HG03280 (cell line): ENCODE measurements at regions not wholly inside any gene's neighbourhood (a gene's known extent, or its start where the extent isn't known, plus 50 kb on each side); places are given as distances from the start of the nearest gene placed in this dataset.

ENCODE experiments used
- ATAC-seq: cut with Tn5 transposase; IDR thresholded peaks from one replicate; pipeline ENCODE4 v1.9.1; 2021; ENCODE audit warnings: mild to moderate bottlenecking, moderate library complexity; ENCODE audit not compliant: unreplicated experiment

DNA sequence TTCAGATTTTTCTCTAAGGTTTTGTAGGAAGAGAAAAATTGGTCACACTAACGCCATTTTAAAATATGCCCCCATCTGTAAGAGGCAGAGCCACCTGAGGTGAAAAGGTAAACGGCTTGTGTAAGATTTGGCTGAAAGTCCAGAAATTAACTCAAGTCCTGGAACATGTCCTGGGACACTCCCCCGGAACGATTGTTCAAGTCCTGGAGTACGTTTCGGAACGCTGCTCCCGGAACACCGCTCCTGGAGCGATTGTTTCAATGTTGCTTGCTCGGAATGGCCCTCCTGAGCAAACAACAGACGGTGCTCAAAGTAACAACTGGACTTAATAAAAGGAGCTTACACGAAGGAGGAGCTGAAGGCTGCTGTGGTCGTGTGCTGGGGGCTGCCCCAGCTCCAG, 796.5 kb upstream of the SLIT2 start:
- ATAC-seq, result no peak

DNA sequence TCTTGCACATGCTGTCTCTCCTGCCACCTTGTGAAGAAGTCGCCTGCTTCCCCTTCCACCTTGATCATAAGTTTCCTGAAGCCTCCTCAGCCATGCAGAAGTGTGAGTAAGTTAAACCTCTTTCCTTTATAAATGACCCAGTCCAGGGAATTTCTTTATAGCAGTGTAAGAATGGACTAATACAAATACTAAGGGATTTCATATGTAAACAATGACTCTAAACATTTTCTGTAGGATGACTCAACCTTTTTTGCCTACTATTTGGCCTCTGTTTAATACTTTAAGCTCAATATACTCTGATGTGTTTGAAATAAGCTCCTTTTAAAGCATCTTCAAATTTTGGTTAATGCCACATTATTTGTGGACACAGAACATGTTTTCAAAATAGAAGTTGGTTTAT, 813.5 kb upstream of the SLIT2 start:
- no peak for ATAC-seq

DNA sequence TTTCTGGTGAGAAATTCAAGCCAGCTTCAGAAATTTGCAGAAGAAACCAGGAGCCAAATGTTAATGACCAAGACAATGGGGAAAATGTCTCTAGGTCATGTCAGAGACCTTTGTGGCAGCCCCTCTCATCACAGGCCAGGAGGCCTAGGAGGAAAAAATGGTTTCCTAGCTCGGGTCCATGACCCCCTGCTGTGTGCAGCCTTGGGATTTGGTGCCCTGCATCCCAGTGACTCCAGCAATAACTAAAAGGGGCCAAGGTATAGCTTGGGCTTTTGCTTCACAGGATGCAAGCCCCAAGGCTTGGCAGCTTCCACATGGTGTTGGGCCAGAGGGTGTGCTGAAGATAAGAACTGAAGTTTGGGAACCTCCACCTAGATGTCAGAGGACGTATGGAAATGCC, 814.7 kb upstream of the SLIT2 start:
- ATAC-seq, result no peak

DNA sequence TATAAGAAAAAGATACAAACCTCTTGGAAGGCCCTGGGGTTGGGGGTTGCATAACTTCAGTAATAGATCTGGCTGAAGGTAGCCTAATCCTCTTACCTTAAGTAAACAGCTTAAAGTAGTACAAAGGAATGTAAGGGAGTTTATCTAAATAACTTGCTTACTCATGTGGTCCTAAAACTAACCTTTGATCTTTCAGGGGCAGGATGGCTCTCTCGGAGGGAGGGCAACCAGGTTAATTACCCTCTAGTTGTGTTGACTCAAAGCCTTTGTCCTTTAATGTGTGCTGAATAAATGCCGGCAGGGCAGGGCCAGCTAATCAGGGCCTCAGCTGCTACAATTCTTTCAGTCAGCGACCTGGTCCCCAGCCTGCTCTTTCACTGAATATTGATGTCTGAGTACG, 822.0 kb upstream of the SLIT2 start:
- ATAC-seq, result no peak

DNA sequence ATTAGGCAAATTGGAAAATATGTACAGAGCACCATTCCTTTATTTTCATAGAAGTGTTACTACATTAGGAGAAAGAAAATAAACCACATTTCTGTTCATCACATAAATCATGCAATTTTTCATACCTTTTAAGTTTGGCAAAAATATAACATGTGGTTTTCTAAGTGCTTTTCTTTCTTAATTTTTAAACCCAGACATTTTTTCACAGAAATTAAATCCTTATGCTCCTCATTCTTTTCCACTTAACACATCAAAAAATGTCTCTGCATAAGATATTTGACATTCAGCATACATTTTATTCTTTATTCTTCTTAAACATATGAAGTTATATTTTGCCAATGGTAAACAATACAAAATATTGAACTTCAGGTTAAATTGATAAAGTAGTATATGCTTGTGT, 826.6 kb upstream of the SLIT2 start:
- no peak for ATAC-seq

DNA sequence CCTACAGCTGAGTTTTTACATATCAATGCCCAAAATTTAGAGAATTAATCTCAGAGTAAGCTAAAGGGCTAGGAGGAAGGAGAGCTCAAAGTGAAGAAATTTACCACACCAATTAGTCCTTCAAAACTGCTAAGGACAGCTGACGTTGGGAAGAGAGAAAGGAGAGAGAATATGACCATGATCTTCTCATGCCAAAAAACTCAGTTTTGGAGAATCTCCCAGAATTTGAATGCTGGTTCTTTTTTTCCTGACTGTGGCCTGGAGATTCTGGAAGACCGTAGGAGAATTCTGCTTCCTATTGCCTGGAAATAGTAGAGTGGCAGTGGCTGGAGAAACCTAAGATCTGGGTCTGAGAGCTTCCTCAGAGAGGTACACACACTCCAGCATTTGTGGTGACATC, 834.4 kb upstream of the SLIT2 start:
- ATAC-seq, result no peak

DNA sequence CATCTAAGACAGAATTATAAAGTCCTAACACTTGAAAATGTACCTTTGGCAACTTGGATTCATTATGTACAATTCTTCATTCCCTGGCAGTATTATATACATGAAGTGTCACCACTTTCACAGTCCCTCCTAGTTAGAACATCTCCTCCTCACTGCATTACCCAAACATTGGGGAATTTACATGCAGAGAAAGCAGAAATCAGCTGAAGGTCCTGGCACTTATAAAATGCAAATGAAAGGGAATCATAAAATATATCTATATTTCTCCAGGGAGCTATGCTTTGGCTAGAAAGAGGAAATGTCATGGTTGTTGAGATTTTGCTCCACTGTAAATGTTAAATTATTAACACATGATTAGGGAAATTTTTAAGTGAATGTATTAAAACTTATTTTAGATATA, 835.6 kb upstream of the SLIT2 start:
- no peak for ATAC-seq

DNA sequence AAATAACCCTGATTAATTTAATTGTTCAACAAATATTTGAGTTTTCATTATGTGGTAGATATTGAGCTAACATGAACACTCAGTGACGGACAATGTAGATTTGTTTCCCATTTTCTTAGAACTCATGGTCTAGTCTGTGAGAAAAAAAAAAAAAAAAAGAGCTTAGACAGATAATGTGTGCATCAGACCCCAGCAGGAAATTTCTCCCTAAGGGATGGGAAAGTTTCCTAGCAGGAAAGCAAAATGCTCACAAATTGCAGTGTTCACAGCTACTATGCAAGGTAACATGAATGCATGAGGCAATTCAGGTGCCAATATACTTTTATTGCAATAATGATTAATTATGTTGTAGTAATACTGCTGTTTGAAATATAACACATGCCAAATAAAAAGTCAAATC, 843.2 kb upstream of the SLIT2 start:
- ATAC-seq, result no peak

DNA sequence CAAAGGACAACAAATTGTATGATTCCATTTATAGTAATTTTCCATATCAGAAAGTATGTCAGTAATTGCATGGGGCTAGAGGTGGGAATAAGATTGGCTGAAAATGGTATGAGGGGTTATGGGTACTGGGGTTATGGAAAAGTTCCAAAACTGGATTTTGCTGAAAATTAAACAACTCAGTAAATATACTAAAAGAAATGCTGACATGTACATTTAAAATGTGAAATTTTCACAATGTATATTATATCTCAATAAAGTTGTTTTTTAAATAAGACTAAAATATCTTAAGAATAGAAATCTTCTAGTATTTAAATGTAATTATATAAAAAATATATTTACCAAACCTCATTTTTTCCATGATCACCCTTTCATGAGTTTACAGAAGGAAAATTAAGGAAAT, 844.9 kb upstream of the SLIT2 start:
- ATAC-seq, result no peak

DNA sequence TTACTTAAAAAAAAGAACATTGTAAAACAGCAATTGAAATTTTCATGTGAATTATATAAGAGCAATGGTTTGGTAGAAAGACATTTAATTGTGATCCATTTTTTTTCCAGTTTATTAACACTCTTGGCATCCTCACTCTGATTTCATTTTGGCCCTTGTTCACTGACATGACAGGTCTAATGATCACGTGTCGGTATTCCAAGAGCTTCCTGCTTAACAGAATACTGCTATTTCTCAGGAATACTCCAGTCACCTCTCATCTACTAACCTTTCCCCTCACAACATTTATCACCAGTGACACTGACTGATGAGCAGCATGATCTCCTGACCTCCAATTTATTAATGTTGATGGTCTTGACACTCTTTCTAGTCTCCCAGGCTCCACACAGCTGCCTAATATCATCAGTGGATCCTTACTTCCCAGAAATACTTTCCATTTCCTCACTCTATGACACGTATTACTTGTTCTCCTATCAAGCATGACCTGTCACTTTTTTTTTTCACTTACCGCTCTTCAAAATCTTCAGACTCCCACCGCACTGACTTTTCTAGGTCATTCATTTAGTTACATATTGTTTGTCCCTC, 847.8 kb upstream of the SLIT2 start:
- no peak for ATAC-seq

DNA sequence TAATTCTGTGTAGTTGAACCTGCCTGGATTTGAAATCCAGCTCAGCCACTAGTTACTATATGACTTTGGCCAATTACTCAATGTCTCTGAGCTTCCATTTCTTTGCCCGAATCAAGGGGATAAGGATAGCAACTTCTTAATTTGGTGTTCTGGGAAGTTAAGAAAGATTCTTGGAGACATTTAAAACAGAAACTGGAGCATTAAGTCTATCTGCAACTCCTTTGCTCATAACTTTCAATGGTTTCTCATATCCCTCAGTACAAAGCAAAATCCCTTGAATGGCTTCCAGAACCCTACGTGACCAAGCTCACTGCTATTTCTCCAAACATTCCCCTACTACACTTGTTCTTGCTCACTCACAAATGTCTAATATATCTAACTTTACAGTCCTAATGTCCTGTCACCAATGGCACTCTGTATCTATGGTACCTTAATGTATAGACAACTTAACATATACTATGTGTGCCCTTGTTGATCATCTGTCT, 849.1 kb upstream of the SLIT2 start:
- no peak for ATAC-seq

DNA sequence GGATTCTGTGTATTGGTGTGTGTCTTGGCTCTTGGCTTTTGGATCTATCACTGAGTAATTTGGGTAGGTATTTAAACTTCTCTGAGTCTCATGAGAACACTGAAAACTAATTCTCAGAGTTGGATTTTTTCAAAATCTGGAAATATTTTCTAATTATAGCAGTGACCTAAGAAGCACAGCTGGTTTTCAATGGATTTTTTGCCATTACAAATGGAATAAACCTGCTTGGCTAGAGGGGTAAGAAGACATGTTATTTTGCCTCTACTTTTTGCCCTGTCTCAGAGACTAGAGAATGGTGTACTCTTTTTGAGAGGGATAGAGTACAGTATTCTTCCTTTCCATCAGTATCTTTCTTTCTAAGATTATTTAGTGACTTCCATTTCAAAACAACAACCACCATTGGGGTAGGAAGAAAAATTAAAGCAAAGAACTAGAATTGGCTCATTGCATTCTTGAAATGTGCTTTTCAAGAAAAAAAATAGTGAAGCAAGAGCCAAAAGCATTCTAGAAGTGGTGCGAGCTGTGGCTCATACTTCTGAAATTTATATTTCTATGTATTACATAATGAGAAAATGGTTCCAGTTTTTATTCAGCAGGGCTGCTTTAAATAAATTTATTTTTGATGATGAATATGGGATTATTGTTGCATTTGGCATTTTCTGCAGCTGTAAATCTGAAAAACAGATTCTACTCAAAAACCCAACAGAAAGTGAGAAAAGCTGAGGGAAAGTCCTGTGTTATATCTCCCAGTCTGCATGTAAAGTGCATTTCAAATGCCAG, 850.2 kb upstream of the SLIT2 start:
- no peak for ATAC-seq

DNA sequence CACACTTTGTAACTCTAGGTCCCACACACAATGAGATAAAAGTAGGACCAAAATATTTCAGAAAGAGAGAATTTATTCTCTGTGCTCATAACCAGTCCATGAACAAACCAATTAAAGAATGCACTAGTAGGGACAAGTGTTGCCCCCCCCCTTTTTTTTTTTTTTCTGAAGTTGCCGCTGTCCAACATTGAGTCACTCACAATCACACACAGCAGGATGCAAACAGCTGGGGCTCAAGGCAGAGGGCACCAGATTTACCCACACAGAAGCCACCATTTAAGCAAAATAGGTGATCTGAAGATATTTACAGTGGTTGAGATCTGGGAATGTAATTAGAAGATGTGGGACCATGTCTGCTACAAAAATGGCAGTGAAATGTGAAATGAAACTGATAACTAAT, 850.9 kb upstream of the SLIT2 start:
- ATAC-seq, result no peak

DNA sequence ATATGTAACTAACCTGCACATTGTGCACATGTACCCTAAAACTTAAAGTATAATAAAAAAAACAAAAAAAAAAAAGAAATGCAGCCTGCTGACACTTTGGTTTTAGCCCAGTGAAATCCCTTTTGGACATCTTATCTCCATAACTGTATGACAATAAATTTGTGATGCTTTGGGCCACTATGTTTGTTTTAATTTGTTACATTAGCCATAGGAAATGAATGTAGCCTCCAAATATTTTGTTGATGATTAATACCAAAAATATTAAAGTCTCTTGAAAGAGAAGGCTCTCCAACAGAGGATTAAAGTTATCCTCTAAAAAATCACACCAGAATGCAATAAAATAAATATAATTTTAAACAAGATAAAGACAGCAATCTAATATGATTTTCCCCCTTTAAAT, 852.7 kb upstream of the SLIT2 start:
- ATAC-seq, result no peak

DNA sequence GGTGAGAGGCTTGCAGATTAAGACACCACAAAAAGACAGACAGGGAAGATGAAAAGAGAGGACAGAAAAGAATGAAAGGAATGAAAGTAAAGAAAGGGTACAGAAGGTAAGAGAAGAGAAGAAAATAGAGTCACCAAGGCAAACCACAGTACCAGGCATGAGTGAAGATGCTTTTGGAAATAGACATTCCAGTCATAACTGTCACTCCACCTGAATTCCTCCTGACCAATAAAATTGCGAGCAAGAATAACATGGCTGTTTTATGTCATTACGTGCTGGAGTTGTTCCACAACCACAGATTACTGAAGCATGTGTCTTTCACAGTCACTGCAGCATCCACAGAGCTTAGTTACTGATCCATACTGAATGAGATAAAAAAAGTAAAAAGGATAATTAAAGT, 864.9 kb upstream of the SLIT2 start:
- no peak for ATAC-seq

DNA sequence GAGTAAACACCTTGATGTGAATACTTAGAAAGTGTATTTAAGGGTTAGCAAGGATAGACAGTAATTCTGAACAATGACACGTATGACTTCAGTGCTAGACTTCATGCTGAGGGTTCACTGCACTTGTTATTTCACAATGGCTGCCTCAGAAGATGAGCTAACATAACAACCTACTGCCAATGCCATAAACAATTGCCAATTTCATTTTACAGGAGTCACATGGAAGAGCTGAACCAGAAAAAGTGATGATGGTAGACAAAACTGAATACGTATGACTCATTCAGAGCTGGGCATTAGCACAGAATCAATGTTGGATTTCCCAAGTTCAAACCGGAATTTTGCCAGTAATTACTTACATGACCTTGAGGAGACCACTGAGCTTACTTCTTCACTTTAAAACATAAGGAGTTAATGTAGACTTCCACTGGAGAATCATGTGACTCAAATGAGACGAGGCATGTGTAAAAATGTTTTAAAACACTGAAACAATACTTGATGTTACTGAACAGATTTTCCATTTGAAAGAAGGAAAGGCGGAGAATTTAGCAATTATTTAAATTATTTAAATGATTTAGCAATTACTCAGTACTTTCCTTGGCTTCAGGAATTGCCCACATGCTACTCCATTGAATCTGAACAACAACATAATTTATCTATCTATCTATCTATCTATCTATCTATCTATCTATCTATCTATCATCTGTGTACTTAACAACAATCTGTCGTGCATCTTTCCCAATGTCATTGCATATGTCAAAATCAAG, 868.5 kb upstream of the SLIT2 start:
- no peak for ATAC-seq

DNA sequence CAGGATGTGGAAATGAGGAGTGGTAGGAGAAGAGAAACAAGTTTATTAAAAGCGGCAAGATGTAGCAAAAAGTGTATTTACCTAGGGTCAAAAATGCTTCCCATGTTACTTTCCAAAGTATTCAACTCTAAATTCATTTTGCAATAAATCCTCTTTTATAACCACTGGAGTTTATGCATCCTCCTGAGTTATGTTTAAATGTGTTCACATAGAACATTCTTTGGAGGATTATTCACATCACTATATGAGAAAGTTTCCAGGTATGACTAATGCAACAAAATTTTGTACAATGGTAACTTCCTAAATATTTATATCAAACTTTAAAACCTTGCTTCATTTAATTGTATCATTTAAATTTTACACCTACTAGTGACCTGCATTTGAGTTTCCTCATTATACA, 870.6 kb upstream of the SLIT2 start:
- no peak for ATAC-seq

DNA sequence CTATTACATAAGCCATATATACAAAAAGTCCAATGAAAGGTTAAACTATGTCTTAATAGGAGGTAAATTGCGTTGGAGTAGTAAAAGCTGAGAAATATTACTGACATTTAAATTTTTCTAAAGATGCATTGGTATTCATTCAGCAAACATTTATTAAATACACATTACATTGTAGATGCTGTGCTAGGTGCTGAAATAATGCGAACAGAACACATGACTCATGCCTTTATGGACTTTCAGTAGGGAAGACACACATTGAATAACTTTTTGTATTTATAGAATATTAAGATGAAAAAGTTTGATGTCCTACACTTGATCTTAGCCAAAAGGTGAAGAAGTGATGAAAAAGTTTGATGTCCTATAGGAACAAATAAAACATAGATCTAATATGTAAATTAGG, 871.1 kb upstream of the SLIT2 start:
- ATAC-seq, result no peak

DNA sequence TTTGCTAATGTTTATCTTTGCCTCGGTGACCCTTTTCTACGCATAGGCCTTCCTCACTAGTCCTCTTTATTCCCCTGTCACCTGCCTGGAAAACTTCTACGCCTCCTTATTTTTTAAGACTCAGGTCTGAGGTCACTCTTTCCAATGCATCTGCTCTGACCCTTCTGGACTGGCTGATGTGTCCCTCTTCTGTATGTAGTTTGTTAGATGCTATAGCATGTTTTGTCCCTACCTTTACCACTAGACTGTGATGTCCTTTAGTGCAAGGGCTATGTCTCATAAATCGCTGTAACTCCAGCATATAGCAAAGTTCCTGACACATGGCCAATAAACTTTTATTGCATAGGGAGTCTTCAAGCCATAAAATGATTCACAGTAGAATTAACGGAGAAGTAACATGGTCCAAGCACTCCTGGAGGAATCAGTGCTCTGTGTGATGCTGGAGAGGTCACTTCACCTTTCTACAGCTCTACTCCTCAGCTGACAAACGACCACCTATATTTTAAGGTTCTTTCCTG, 872.5 kb upstream of the SLIT2 start:
- no peak for ATAC-seq

DNA sequence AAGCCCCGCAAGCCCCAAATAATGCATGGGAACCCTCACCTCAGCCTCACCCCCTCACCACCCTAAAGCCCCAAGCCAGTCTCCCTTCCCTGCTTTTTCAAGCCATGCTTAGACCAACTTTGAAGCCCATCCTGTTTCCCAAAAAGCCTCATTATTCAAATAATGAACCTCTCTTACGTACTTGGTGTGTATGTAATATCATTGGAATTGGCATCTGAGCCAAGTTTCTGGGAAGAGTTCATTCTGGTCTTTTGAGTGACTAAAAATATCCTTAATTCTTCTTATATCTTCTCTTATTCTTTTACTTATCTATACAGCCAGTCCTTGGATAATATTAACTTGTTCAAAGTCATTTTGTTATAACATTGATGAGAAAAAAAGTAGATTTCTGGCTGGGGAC, 875.8 kb upstream of the SLIT2 start:
- ATAC-seq, result no peak

DNA sequence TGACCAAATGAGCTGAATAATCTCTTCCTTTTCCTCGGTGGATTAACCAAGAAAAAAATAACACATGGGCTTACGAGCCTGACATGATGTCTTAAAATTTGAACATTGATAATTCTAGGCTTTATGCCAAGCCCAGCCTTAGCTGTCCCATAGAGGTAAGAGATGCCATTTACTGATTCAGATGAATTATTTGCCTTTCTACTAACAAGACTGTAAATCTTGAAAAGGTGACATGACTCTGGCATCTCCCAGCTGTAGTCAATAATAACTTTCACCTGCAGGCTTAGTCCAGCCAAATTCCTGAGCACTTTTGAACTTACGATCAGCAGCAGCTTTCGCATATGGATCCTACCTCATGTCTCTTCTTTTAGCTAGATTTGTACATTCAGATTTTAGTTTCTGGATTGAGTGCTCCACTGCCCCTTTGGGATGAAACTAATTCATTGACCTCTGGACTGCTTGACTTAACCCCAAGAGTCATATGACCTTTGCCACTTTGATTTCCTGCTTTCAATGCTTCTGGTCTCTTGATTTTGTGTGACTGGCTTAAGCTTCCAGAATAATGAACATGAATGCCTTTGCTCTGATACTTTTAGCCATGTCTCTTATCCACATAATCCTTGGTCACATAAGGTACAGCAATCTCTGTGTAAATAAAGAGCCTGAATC, 876.4 kb upstream of the SLIT2 start:
- ATAC-seq, result no peak
